ENCODE measurements at regions not wholly inside any gene's neighbourhood (a gene's known extent, or its start where the extent isn't known, plus 50 kb on each side); places are given as distances from the start of the nearest gene placed in this dataset.

GRCh38 chr1:4404854-4405590 is 249.4 kb upstream of the AJAP1 start:
- no peak for DNase-seq

GRCh38 chr1:4407851-4408250 is 246.6 kb upstream of the AJAP1 start:
- no peak for DNase-seq

DNA sequence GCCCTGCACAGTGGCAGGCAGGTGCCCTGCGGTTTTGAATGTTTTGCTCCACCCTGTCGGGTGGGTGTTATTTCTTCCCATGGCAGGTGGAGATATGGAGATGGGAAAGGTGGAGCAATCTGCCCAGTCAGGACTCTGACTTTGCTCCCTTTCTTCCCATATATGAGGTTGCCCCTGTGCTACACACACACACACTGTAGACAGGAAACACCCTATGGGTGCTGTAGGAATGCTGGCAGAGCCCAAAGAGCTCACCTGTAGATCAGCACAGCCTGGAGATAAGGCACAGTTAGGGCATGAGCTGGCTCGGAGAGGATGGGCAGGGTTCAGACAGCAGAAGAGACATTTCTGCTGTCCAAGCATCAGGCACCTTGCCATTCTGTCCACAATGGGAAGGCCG is 246.0 kb upstream of the AJAP1 start:
- DNase-seq = no peak

- DNase-seq = no peak
Measured at GRCh38 chr1:4411862-4412261, 242.5 kb upstream of the AJAP1 start.

DNA sequence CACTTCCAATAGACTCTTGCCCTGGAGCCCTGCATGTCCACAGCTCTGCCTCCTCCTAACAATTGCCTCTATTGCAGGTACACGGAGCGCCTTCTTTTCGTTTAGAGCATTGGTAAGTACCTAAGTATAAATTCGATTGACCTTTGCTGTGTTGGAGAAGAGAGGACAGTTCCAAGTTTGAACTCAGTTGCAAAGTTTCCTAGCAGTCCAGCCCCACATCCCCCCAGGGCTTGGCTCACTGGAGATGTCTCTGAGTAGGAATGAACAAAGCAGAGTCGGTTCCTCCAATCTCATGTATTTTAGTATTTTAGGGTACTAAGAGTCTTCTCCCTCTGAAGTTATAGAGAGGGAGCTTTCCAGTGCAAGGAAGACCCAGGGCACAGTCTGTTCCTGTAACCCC is 238.9 kb upstream of the AJAP1 start:
- no peak for DNase-seq

DNA sequence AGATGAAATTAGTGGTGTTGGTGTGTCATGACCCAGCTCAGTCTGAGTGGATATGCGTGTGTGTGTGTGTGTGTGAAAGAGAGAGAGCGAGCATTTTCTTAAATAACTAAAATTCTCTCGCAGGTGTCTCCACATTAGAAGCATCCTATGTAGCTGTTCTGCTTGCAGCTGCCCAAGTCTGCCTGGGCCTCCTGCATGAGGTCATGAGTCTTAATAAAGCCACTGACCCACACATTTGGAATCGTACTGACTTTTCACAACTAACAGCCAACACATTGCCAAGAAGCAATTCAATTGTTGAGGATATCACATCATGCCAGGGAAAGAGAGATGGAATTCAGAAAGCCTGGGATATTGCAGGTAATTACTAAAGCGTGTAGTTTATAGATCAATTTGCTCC is 238.2 kb upstream of the AJAP1 start:
- DNase-seq = no peak

DNA sequence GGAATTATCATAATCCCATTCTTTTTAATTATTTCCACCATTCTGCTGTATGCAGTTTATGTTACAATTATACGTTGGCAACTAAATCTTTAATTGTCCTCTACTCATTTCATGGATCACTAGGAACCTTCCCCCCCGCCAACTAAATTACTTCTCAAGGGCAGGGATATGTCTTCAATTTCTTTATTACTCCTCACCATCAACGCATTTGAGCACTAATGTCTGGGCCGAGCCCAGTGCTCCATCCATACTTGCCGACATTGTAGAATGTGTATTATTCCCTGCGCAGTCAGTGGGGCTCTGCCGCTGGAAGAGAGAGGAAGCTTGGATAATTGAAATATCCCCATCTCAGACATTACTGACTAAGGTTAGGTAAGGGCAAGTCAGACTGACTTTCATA is 236.4 kb upstream of the AJAP1 start:
- no peak for DNase-seq

GRCh38 chr1:4421986-4422385 is 232.4 kb upstream of the AJAP1 start:
- DNase-seq = no peak

GRCh38 chr1:4422504-4423289 is 231.7 kb upstream of the AJAP1 start:
- no peak for DNase-seq

- no peak for DNase-seq
Measured at GRCh38 chr1:4424254-4424653, 230.2 kb upstream of the AJAP1 start.

GRCh38 chr1:4424766-4425165 is 229.6 kb upstream of the AJAP1 start:
- no peak for DNase-seq

DNA sequence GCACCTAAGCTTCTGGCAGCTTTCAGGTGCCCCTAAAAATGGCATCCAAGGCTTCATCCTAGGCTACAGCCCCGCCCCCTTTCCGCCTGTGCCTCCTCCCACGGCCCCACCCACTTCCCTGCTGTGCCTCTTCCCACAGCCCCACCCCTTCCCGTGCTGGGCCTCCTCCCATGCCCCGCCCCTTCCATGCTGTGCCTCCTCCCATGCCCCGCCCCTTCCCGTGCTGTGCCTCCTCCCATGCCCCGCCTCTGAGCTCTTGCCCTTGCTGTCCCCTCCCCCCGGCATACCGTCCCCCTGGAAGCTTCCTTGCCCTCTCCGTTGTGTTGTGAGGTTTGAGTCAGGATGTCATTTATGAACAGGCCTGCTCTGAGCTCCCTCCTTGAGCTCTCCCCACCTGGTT is 228.5 kb upstream of the AJAP1 start:
- DNase-seq = no peak

GRCh38 chr1:4428711-4429110 is 225.7 kb upstream of the AJAP1 start:
- DNase-seq = no peak

DNA sequence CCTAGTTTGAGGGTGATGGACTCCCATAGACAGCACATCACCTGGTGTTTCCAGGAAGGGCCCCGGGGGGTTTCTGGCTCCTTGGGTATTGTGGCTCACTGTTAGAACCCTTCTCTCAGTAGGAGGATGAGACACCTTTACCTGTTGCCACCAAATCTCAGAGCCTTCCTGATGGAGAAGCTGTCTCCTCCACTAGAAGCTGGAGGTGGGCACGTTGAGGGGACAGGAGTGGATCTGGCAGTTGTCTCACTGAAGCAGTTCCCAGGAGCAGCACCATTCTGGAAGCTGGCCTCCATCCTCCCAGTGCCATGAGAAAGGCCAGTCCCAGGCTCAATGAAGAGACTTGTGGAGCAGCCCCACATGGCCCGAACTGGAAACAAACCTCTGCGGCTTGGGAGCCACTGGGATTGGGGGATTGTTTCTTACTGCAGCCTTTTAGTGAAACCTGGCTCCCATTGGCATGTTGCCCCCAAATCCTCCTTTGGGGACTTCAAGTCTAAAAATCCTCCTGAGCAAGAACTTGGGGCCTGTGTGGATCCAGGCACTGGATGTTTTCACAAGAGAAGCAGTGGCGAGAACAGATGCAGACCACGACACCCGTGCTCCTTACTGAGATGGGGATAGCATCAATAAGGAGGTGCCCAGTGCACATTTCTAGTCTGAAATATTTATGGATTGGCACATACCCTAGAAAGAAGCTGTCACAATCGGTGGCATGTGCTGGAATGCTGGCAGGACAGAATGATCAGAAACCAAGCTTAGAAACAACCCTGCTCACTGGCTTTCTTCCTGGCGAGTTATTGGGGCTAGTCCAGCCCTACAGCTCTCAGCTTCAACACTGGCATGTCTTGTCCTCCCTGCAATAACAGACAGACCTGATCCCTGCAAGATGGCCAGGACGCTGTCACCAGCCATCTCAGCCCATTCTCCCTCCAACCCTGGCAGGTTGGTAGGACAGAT is 223.7 kb upstream of the AJAP1 start:
- DNase-seq = no peak

- DNase-seq = no peak
Measured at GRCh38 chr1:4431491-4431890, 222.9 kb upstream of the AJAP1 start.

DNA sequence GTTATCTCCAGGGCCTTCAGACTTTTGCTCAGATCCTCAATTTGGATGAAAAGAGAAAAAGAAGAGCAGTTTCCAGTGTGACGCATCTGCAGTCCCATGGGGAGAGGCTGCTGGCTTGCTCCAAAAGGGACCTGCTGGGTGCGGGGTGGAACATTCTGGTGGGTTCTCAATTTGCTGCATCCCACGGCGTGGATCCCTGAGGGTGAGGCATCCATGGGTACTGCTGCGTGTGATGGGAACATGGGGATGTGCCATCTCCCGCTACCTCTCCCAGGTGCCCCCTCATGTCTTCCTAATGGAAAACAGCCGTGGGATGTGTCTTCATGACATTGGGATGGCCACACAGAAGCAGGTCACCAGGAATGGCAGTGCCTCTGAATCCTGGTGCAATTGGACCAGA is 221.3 kb upstream of the AJAP1 start:
- DNase-seq = no peak

DNA sequence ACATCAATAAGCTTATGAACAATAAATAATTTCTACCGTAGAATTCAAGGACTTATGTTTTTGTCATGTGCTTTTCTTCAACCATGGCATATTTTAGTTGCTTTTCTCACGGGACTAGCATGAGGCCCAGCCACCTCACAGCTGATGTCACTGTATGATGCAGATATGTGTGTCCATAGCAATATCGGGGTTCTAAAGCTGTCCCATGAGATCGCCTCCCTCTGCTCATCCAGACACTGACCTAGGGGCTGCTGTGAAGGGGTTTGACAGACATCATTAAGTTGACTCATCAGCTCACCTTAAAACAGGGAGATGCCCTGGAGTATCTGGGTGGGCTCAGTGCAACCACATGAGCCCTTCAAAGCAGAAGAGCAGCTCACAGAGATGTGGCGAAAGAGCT is 210.3 kb upstream of the AJAP1 start:
- DNase-seq = no peak

DNA sequence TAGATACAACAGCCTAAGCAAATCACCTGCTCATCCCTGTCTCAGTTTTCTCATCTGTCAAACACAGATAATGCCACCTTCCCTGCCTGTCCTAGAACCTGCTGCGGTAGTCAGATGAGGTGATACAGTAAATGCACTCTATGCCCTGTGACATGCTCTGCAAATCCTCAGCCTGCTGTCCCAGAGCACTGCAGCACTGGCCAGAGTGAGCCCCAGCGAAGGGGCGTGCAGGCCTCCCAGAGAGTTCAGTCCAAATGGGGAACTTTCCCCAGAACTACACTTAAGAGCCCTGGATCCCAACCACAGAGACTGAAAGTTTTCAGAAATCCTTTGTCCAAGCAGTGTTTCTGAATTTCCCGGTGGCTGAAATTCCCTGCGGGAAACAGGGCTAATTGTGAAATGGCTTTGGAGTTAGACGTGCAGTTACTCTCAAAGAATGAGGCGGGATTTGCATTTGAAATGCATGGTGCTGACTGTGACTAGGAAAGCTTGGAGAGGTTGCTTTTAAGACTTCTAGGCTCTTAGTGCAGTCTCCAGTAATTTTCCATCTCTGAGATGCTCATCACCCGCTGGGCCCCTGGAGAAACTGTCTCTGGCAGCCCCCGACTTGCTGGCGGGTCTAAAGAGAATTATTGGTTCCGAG is 206.5 kb upstream of the AJAP1 start:
- DNase-seq = no peak

DNA sequence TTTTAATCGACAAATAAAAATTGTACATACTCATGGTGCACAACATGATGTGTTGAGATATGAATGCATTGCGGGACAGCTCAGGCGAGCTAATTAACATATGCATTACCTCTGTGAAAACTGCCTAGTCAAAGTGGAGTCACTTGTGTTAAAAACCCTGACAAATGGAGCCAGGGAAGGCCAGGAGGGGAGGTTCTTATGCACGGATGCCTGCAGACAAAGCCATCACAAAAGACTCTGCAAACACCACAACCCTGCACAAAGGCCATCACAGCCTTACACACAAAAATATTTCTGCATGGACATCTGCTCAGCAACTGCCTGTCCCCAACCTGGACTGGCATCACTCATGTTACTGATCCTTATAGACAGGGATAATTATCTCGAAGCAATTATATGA is 204.4 kb upstream of the AJAP1 start:
- DNase-seq = no peak

- no peak for DNase-seq
Measured at GRCh38 chr1:4452701-4453100, 201.7 kb upstream of the AJAP1 start.

- DNase-seq = no peak
Measured at GRCh38 chr1:4460052-4460451, 194.4 kb upstream of the AJAP1 start.

- DNase-seq = no peak
Measured at GRCh38 chr1:4460651-4461050, 193.8 kb upstream of the AJAP1 start.

DNA sequence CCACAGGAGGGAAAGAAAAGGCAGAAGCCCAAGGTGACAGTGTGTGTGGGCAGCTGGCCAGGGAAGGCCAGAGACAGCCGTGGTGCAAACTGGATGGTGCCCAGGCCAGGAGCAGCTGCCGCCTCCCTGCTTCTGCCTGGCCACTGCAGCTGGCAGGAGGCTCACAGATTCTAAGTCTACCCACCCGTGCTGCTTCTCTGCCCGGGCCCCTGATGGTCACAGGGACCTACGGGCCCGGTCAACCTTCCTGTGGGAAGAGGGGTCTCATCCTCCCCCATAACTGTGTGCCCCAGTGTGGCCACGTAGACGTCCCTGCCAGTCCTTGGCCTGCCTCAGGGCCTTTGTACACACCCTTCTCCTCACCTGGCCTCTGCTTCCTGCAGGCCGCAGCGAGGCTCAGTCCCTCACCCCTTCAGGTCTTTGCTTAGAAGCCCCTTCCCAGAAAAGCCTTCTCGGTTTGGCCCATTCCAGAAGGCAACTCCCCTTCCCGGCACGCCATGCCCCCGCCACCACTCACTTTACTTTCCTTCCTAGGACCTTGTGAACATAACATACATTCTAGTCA is 192.6 kb upstream of the AJAP1 start:
- DNase-seq = no peak
